ENCODE measurements at regions not wholly inside any gene's neighbourhood (a gene's known extent, or its start where the extent isn't known, plus 50 kb on each side); places are given as distances from the start of the nearest gene placed in this dataset.

DNA sequence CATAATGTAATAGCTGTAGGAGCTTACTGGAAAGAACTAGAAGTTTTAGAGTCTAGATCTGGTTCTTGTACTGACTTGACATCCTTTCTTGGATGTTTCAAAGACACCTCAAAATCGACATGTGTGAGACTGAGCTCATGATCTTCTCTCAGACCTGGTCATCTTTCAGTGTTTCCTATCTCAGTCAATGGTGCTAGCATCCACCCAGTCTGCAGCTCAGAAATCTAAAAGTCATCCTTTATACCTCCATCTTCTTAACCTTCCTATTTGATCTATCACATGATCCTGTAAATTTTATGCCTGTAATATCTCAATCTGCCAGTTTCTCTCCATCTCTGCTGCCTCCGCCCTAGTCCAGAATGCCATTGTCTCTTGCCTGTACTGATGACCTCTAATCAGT, 301.9 kb upstream of the PITX2 start:
- TF ChIP-seq, protein P1, sequence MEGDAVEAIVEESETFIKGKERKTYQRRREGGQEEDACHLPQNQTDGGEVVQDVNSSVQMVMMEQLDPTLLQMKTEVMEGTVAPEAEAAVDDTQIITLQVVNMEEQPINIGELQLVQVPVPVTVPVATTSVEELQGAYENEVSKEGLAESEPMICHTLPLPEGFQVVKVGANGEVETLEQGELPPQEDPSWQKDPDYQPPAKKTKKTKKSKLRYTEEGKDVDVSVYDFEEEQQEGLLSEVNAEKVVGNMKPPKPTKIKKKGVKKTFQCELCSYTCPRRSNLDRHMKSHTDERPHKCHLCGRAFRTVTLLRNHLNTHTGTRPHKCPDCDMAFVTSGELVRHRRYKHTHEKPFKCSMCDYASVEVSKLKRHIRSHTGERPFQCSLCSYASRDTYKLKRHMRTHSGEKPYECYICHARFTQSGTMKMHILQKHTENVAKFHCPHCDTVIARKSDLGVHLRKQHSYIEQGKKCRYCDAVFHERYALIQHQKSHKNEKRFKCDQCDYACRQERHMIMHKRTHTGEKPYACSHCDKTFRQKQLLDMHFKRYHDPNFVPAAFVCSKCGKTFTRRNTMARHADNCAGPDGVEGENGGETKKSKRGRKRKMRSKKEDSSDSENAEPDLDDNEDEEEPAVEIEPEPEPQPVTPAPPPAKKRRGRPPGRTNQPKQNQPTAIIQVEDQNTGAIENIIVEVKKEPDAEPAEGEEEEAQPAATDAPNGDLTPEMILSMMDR (conservative IDR thresholded peaks at IDR 0.05; ENCODE audit: low read depth, low read length), result no peak
- TF ChIP-seq CHD1 (IDR thresholded peaks at IDR 0.05; ENCODE audit: low read depth, low read length) (no peak), MXI1 (IDR thresholded peaks at IDR 0.05; ENCODE audit: borderline replicate concordance, low read depth, low read length) (no peak), NFE2L2 (IDR thresholded peaks at IDR 0.05; ENCODE audit: low read depth, low read length) (no peak)
- TF ChIP-seq, protein P2, sequence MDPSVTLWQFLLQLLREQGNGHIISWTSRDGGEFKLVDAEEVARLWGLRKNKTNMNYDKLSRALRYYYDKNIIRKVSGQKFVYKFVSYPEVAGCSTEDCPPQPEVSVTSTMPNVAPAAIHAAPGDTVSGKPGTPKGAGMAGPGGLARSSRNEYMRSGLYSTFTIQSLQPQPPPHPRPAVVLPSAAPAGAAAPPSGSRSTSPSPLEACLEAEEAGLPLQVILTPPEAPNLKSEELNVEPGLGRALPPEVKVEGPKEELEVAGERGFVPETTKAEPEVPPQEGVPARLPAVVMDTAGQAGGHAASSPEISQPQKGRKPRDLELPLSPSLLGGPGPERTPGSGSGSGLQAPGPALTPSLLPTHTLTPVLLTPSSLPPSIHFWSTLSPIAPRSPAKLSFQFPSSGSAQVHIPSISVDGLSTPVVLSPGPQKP (IDR thresholded peaks at IDR 0.05; ENCODE audit: borderline replicate concordance, low read depth, low read length), result no peak

Data from IMR-90 (cell line).